DMS53 treated with DMSO at 0.1 percent for 48 hours (cell line): ENCODE measurements at regions not wholly inside any gene's neighbourhood (a gene's known extent, or its start where the extent isn't known, plus 50 kb on each side); places are given as distances from the start of the nearest gene placed in this dataset.

Experiments used
- DNase-seq: peaks from one replicate; lab custom pipeline; 2025; ENCODE audit not compliant: unreplicated experiment; lab: John Stamatoyannopoulos, UW

DNA sequence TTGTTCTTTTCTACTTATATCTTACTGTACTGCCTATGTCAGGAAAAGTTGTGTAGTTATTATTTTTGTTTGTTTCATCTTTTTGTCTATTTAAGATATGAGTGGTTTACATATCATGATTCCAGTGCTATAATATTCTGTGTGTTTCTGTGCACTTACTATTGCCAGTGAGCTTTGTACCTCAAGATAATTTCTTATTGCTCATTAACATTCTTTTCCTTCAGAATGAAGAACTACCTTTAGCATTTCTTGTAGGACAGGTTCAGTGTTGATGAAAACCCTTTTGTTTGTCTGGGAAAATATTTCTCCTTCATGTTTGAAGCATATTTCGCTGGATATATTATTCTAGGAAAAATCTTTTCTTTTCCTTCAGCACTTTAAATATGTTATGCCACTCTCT, 452.7 kb upstream of the FAT3 start:
- no peak for DNase-seq

DNA sequence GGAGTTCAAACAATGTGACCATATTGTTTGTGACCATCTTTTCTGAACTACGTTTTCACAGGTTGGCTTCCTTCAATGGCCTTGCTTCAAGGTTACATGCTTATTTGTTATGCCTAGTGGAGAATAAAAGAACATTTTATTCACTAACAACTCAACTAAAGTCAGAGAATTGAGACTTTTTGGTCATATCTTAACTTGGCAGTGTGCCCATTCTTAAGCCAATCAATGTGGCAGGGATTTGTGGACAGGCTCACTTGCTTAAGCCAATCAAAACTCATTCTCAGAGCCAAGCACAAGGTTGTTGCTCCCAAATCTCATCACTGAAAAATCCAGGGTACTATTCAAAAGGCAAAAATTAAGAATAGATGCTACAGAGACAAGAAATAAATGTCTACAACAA, 455.8 kb upstream of the FAT3 start:
- no peak for DNase-seq

GRCh38 chr11:91763331-91763730, 461.3 kb upstream of the FAT3 start:
- DNase-seq = no peak

- DNase-seq = no peak
These were observed 463.1 kb upstream of the FAT3 start for GRCh38 chr11:91761406-91762025.

GRCh38 chr11:91756829-91757480, 467.7 kb upstream of the FAT3 start:
- DNase-seq = no peak

- no peak for DNase-seq
These were observed 468.5 kb upstream of the FAT3 start for GRCh38 chr11:91755951-91756707.

DNA sequence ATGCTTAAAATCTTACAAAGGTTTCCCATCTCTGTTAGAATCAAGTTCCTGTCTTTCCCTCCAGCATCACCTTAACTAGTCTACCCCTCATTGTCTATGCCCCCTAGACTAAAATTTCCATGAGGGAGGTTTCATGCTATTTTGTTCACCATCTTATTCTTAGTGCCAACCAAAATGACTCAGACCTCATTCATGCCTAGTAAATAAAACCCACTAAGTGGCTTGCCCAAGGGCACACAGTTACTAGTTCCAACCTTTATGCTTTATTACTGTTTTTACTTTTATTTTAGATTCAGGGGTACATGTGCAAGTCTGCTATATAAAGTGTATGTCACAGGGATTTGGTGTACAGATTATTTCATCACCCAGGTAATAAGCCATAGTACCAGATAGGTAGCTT, 469.1 kb upstream of the FAT3 start:
- no peak for DNase-seq

GRCh38 chr11:91749251-91749650, 475.4 kb upstream of the FAT3 start:
- no peak for DNase-seq

DNA sequence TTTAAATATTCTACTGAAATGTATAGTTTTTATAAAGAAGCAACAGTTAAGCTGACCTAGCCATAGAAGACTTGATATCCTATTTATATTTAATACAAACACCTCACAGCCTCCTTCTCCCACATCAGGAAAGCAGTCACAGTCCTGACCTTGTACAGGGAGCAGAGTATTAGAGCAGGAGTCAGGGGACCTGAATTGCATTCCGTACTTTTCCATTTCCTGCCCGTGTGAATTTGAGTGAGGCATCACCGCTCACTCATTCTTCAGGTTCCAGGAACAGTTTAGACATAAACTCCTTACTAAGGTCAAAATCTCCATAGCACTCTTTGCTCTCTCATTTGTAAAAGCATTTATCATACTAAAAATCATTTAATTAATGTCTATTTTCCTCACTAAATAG, 482.5 kb upstream of the FAT3 start:
- DNase-seq = no peak

GRCh38 chr11:91731051-91731450, 493.6 kb upstream of the FAT3 start:
- DNase-seq = no peak

DNA sequence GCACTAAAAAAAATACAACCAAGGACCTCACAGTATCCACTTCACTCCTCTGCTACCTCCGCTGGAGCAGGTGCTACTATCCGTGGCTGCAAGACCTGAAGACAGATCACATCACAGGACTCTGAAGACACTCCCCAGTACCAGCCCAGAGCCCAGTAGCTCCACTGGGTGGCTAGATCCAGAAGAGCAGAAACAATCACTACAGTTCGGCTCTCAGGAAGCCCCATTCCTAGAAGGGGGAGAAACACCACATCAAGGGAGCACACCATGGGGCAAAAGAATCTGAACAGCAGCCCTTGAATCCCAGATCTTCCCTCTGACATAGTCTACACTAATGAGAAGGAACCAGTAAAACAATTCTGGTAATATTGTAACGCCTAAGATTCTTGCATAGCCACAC, 494.0 kb upstream of the FAT3 start:
- DNase-seq = no peak

DNA sequence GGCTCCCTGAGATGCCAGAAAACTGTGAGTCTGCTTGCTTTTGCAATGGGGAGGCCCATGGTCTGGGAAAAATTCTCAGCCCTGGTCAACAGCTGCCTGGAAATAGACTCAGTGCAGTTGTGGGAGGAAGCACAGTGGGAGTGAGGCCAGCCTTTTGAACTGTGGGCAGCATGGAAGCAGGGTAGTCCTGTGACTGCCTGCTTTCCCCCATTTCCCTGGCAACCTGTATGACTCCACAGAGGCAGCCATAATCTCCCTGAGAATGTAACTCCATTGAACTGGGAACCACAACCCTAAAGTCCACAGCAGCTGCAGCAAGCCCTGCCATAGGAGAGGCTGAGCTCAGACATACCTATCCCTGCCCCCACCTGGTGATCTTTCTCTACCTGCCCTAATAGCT, 494.6 kb upstream of the FAT3 start:
- DNase-seq = no peak

DNA sequence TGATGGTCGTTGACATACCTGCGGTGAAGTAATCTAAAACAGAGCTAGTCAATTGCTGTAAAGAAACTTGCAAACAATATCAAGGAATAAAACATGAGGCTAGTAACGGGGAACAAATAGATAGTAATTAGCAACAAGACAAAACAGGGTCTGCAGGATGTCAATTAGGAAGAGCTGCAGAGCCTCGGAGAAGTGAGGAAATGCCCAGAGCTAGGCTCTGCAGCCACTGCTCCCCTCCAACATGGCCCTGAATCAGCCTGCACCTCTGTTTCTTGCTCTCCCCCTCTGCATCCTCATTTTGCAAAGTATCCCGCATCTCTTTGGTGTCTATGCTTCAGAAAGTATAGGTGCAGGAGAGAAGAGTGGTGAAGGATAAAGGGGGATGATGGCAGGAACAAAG, 507.4 kb upstream of the FAT3 start:
- DNase-seq = no peak

- no peak for DNase-seq
These were observed 516.8 kb upstream of the FAT3 start for GRCh38 chr11:91707652-91708482.

DNA sequence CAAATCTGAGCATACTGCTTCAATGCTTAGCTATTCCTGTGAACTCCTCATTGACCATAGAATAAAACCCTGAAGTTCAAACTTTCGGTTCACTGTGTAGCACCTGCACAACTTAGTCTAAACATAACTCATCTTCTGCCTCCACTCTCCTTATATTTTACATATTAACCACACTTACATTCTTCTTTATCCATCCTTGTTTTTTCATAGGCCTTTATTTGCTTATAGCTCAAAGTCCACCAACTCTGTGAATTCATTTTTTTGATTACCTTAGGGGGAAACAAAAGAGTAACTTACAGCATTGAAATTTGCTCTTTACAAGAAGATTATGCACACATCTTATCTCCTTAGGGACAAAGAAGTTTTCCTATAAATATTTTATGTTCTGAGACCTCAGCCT, 521.6 kb upstream of the FAT3 start:
- DNase-seq = no peak

DNA sequence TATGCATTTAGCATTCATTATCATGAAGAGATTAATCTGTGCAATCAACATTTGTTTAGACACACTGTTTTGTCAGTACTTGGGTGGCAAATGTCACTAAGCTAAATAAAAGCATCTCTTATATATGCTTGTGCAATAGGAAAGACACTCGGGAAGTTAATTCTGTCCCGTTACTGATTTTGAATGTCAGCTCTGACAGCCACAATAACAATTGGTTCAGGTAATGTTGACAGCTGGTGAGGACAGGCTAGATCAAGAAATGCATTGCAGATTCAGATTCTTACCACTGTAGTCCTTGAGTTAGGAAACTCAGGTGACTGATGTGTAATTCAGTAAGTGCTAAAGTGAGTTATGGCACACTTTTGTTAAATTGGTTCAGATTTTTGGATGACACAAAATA, 523.8 kb upstream of the FAT3 start:
- no peak for DNase-seq

- DNase-seq = no peak
These were observed 525.8 kb upstream of the FAT3 start for GRCh38 chr11:91698845-91699244.

DNA sequence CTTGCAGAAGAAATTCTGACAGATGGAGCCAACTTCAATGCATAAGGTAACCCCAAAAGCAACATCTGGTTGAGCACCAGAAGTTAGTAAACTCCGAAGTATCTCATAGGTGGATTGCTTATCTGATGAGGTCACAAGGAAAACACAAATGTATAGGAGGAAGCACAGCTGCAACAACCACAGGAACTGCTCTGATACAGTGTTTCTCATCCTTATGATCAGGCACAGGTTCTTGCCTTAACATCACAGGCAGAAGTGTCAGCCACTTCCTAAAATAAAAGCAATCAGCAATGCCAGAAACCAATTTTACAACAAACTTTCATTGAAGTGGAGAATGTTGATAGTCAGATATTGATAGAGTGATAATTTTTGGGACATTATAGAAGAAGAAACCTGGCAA, 530.3 kb upstream of the FAT3 start:
- no peak for DNase-seq

DNA sequence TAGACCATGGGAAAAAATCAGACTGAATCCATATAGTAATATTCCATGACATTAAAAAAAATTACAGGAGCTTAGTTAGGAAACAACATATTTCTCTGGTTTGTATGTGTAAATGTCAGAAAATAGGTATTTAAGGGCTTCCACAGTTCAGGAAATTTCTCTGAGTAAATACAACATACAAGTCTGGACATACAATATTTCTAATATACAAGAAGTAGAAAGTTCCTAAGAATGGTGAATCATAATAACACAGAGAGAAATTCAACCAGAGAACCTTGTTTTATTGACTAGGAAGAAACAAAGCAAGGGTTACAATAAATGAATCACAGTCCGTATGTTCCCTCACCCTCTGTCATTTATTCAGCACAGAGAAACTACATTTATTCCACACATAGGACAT, 532.7 kb upstream of the FAT3 start:
- no peak for DNase-seq

DNA sequence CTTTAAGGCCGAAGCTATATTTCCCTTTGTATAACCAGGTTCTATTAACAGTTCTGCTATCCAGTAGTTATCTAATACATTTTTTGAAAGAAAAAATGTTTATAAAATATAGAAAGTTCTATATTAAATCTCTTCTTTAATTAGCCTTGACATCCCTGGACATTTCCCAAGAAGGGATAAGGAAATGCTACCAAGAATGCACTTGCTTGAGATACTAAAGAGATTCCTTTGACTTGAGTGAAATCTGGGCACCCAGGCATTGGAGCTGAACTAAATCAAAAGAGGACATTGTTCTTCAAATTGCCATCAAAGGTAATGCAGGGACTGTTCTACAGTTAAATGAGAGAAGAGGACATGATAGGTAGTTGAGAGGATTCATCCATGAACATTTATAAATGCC, 535.9 kb upstream of the FAT3 start:
- no peak for DNase-seq

- peak; percentile 76 for DNase-seq
These were observed 537.9 kb upstream of the FAT3 start for GRCh38 chr11:91686700-91687099.

DNA sequence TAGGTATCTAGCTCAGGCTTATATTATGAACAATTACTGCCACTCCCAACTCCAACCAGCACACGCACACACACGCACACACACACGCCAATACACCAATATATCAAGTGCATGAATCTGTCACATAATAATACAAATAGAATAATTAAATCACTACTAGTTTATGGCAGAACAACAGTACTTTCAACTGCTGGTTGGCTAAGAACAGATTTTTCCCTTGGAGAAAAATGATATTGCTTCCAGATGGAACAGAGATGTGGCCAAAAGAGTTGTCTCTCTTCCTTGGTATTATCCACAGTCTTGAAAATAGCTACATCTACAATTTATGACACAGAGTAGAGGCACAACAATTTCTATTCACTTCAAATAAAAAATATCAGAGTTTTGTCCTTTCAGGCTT, 538.3 kb upstream of the FAT3 start:
- DNase-seq = no peak
